ENCODE measurements at regions not wholly inside any gene's neighbourhood (a gene's known extent, or its start where the extent isn't known, plus 50 kb on each side); places are given as distances from the start of the nearest gene placed in this dataset.

- Mint-ChIP-seq H3K27ac (ENCODE audit: unreplicated experiment) (no peak overlapping the region), H3K27me3 (ENCODE audit: low read depth) (no peaks in the 10 kb centered on the region), H3K9me3 (no peaks in the 10 kb centered on the region), H3K36me3 (ENCODE audit: low read depth) (no peaks in the 10 kb centered on the region), H3K4me3 (no peak overlapping the region), H3K4me1 (peaks cover 9% of the 10 kb centered on the region)
- no peak for TF ChIP-seq CTCF (conservative IDR thresholded peaks at IDR 0.05)
- DNase-seq (ENCODE audit: low read depth, low spot score) = no peak
Measured at GRCh38 chr6:19754686-19755085, 82.5 kb upstream of the ID4 start.

GRCh38 chr6:19755181-19755580 lies 82.0 kb upstream of the ID4 start:
- no peak overlapping the region for H3K4me3 Mint-ChIP-seq
- no peak for TF ChIP-seq CTCF (conservative IDR thresholded peaks at IDR 0.05)
- peaks cover 9% of the 10 kb centered on the region for H3K4me1 Mint-ChIP-seq
- H3K36me3 Mint-ChIP-seq (ENCODE audit: low read depth) = no peaks in the 10 kb centered on the region
- no peak overlapping the region for H3K27ac Mint-ChIP-seq (ENCODE audit: unreplicated experiment)
- no peaks in the 10 kb centered on the region for H3K27me3 Mint-ChIP-seq (ENCODE audit: low read depth)
- DNase-seq (ENCODE audit: low read depth, low spot score) = no peak
- no peaks in the 10 kb centered on the region for H3K9me3 Mint-ChIP-seq

GRCh38 chr6:19757036-19757435 lies 80.1 kb upstream of the ID4 start:
- H3K36me3 Mint-ChIP-seq (ENCODE audit: low read depth) = no peaks in the 10 kb centered on the region
- peak overlapping the region; percentile 53 for H3K27ac Mint-ChIP-seq (ENCODE audit: unreplicated experiment)
- TF ChIP-seq CTCF (conservative IDR thresholded peaks at IDR 0.05) = no peak
- no peak overlapping the region for H3K4me3 Mint-ChIP-seq
- no peaks in the 10 kb centered on the region for H3K27me3 Mint-ChIP-seq (ENCODE audit: low read depth)
- DNase-seq (ENCODE audit: low read depth, low spot score) = no peak
- peaks cover 2% of the 10 kb centered on the region for H3K9me3 Mint-ChIP-seq
- H3K4me1 Mint-ChIP-seq = peaks cover 12% of the 10 kb centered on the region

- Mint-ChIP-seq H3K36me3 (ENCODE audit: low read depth) (peaks cover 1% of the 10 kb centered on the region), H3K27me3 (ENCODE audit: low read depth) (no peaks in the 10 kb centered on the region), H3K9me3 (peaks cover 6% of the 10 kb centered on the region), H3K27ac (ENCODE audit: unreplicated experiment) (no peak overlapping the region), H3K4me1 (peaks cover 8% of the 10 kb centered on the region), H3K4me3 (no peak overlapping the region)
- TF ChIP-seq CTCF (conservative IDR thresholded peaks at IDR 0.05) = no peak
- DNase-seq (ENCODE audit: low read depth, low spot score) = no peak
Measured at GRCh38 chr6:19759117-19759880, 77.9 kb upstream of the ID4 start.

- Mint-ChIP-seq H3K9me3 (peaks cover 6% of the 10 kb centered on the region), H3K4me1 (peaks cover 4% of the 10 kb centered on the region), H3K4me3 (no peak overlapping the region), H3K27ac (ENCODE audit: unreplicated experiment) (no peak overlapping the region), H3K36me3 (ENCODE audit: low read depth) (peaks cover 3% of the 10 kb centered on the region), H3K27me3 (ENCODE audit: low read depth) (no peaks in the 10 kb centered on the region)
- TF ChIP-seq CTCF (conservative IDR thresholded peaks at IDR 0.05) = no peak
- DNase-seq (ENCODE audit: low read depth, low spot score) = no peak
Measured at GRCh38 chr6:19761121-19761520, 76.0 kb upstream of the ID4 start.

Data from neural crest cell (in vitro differentiated cells).